Stimulated activated CD8-positive, alpha-beta memory T cell treated with anti-CD3 and anti-CD28 coated beads, Interleukin-4, amount 100 ng/mL, for 4 hours (primary cell): ENCODE measurements at regions not wholly inside any gene's neighbourhood (a gene's known extent, or its start where the extent isn't known, plus 50 kb on each side); places are given as distances from the start of the nearest gene placed in this dataset.

Experiments
- DNase-seq, 2 donors: peaks; one replicate each; pipeline ENCODE4 v3.0.0-alpha.2; 2020; ENCODE audit warnings: low read depth in 2 of 2, low spot score in 1 of 2

DNA sequence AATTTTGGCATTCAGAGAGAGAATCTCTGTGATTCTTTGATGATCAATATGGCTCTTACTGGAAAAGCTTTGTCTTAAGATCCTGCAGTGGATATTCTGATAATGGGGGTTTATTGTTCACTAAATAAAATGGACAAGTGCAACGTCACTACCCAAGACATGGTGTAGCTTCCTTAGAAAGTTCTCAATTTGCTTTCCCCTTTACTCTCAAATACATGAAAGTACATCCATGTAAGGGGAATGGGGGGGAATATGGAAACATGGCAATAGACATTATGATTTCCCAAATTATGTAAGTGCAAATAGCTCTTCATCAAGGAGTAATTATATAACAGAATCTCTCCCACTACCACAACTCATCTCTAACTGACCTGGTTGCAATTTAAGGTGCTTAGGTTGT is 126.3 kb upstream of the DPYD start:
- no peak for DNase-seq

DNA sequence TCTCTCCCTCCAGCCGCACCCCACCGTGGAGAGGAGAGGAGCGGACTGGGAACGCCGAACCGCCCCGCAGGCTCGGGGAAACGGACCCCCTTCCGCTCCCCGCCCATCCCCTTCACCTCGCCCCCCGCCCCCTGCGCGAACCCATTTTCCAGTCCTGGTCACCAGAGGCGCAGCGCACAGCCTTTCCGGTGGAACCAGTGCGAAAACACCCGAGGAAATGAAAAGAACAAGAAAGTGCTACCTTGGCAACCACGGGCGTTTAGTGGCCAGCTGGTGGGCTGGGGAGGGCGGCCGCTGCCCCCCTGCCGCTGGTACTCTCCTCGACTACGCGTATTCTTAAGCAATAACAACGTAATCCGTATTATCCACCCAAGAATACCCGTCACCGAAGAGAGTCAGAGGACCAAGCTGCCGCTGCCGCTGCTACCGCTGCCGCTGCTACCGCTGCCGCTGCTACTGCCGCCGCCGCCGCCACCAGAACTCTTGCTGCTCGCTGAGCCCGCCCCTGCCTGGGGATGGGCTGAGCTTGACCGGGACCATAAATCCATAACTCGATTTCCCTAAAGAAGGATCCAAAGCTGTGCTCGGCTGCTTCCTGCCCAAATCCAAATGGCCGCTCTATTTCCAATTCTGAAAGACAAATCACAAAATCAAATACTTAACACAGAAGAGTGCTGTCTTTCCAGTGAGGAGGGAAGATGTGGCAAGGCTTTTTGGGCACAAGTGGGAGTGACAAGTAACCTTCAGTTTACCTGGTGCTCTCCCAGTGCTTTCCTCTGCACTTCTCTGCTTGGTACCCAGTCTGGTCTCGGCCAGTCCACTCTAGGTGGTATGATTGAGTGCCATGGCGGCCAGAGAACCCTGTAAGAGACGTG is 125.2 kb upstream of the DPYD start:
- DNase-seq: no peak

DNA sequence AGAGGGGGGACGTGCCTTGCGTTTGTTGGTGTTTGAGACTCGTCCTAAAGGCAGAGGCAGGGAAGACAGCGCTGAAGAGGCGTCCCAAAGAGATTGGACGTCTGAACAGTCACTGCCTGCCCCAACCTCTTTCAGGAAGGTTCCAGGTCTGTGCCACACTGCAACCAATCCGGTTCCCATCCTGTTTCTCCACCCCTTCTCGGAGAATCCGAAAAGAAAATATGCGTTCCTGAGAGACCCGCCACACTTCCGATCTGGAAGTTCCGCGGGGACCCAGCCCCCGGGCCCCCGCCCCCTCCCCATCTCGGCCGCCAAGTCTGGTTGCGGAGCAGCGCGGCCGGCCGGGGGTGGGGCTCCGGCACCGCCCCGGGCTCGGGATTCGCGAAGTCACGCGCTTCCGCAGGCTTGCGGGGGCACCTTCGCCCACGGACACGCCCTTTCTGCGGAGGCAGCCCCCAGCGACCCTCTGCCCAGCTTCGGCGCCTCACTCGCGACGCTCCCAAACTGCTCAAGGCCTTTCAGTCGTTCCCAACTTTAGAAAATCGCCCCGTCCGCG is 124.5 kb upstream of the DPYD start:
- no peak for DNase-seq

DNA sequence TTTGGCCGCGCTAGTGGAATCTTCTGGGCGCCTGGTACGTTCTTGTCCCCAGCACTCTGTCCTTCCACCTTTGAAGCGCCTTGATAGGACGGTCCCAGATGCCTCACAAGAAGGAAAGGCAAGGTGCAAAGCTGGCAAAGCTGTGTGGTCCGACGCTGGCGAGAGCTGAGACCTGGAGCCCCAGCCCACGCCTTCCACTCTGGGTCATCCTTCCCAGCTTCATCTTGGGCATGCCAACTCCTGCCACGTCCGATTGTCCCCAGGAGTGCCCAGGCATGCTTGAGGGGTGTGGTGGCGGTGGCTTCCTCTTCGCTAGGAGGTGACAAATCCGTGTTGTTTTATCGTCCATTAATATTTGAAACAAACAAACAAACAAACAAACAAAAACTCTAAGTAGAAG is 123.9 kb upstream of the DPYD start:
- no peak for DNase-seq

DNA sequence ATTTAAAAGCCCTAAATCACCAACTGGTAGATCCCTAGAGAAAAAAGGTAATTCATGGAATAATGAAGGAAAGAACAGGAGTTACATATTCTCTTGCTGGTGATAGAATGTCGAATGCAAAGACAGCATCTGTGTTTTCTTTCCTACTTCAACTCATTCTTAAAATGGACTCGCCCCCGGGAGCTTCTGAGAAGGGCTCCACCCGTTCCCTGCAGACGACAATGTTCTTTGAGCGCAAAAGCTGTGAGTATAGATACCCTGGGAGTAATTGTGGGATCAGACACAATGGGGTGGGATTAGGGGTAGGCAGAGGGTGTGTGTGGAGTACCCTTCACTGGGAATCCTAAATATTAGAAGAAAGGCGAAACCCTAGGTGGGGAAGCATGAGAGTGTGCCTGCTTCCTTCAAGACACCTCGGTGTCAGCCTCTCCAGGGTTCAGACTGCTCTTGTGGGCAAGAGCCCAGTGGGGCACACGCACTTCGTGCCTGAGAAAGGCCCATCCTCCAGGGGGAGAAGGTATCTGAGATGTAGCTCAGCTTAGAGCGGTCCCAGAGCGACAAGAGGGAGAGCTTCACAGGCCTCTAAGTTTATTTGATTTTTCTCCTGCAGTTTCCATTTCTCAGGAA is 123.3 kb upstream of the DPYD start:
- DNase-seq: no peak

DNA sequence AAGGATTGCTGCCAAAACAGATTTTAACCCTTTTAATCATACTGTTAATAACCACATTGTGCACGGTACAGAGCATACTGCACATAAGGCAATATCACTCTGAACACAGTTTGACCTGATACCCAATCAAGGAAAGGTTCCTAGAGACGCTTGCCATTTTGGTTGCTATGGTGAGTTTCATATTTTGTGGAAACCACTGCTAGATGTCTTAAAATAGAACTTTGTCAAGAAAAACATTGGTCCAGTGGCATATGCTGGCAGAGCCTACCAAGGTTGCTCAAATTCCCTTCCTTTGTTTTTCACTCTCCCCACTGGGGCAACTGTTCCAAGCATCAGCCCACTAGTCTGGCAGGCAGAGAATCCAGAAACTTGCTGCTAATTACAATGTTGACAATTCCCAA is 114.8 kb upstream of the DPYD start:
- DNase-seq: no peak

DNA sequence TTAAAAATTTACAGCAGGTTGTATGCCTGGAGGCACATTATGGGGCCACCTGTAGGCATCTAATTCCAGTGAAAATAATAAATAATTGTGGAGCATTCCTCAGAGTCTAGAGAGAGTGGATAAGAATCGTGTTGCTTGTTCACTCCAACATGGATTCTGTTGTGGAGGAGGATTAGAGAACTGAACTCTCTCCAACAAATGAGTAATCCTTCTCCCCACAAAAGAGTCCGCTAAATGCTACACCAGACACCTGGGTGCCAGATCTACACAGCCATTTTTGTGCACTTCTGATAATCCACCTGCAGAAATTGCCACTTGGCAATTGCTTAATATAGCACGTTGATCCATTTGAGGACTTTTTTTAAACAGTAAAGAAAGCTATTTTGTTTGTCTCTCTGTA is 113.7 kb upstream of the DPYD start:
- no peak for DNase-seq

DNA sequence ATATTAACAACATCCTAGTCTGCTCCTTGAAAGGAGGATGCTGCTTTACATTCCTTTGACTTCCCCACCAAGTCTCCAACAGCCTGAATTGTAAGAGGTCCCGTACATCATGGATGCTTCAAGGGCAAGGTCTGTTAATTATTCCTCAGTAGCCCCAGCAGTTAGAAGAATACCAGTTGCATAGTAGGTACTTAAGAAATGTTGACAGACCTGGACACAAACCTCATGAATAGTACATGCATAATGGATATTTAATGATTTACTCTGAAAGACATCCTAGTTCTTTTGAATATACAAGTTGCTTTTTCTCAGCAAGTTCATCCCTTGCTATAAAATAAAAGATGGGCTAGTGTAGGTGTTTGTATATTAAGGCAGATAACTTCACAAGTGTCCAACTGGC is 112.1 kb upstream of the DPYD start:
- DNase-seq: no peak

DNA sequence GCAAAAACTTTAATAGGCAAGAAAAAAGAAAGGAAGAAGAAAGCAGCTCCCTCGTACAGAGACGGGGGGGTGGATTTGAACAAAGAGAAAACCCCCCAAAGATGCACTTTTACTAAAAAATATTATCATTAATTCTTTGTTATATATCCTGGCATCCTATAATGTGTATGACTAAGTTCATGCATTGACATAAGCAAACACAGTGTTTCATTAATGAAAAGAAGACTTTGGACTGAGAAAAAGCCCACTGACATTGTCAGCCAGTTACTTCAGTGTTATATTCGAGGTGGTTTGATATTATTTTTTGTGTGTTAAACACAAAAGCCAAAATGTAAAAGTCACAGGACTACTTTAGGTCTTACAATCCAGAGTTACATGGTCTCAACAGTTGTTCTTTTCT is 110.1 kb upstream of the DPYD start:
- DNase-seq: no peak

DNA sequence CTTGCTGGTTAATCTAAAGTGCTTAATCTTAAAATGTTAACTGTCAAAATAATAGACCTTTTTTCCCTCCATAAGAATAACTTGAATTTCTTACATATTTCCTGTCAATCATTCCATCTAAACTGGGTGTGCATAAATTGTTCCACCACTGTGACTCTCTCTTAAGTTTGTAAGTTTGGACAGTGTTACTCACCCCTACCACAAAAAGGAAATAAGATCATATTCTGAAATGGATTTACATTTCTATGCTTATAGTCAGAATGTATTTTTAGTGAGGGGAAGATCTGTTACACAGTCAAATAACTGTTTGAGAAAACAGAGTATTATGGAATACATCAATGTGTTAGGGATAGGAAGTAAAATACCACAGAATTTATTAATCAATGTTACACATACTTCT is 109.6 kb upstream of the DPYD start:
- no peak for DNase-seq

DNA sequence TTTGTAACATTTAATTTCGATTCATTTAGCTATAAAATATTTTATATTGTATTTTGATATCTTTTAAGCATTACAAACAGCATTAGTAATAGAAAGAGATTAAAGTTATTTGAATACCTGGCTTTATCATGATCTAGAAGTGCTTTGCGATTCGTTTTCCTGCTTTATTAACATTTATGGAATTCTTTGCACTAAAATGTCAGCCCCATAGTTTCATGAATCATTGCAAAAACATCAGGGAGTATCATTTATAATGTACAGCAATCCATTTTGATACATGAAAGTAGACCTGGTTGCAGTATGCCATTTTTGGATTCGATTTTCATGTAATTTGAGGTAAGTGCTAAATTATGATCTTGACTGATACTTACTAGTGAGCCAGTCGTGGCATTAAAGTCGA is 108.0 kb upstream of the DPYD start:
- DNase-seq: no peak

DNA sequence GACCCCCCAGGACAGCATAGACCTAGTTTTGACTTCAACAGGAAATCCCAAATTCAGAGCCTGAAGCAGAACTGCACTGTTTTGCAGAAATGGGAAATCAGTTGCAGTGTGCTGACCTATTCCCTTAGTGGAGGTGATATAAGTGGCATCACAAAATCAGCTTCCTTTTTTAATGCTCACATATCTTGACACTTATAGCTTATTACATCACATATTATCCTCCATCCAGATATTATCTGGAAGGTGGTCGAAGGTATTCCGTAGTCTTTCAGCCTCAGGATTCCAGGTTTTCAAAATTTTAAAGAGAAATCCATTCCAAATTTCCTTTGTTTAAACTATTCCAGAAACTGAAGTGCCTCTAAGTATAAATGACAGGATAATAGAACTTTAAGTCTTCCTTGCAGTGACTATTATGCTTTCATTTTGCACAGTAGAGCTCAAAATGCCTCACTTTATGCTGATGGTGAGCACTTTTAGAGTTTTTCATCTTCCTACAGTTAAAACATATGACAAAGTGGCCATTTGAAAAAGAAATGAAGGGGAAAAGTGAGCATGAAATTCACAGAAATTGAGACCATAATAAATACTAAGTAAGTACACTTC is 106.4 kb upstream of the DPYD start:
- DNase-seq: no peak

DNA sequence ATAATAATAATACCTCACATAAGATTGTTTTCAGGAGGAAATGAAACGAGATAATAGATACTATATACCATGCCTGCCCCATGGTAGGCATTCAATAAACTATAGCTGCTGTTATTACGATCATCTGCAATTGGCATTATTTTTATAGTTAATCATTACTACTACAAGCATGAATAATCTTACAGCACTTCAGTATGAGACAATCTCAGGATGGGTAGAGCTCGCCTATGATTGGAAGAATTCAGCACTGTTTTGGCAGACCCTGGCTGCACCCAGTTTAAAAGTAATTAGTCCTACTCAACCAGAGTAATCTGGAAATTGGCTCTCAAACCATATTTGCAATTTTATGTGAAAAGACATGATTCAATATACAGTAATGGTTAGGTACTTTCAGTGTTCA is 105.0 kb upstream of the DPYD start:
- DNase-seq: no peak

DNA sequence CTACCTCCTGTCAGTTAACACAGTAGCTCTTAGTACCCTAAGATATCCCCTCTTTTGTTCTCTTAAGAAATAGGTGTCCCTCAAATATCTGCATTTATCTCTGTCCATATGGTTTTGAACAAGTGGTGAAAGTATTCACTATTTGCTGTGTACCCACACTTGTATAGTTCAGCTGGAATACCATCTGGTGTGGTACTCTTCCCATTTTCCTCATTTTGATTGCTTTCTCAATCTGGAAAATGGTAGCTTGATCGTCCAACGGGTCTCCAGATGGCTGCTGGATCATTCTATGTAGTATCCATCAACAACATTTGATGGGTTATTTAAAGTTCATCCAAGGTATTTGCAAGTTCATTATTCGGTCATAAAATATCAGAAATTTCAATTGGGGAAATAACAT is 100.3 kb upstream of the DPYD start:
- DNase-seq: no peak

DNA sequence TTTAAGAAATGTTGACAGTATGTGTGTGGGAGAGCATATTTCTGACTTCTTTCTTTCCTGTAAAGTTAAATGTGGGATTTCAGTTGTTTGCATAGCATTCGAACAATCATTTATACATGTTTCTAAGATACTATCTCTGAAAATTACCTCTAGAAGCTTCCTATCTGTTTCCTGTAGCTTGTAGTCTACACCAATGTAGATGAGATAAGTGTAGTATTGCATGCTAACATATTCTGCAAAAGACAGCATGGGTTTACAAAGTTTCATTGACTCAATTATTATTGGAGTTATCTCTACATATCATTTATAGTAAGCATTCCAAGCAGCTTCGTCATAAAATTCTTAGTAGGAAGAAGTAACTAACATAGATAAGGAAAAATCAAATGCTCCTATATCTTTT is 98.9 kb upstream of the DPYD start:
- DNase-seq: no peak

DNA sequence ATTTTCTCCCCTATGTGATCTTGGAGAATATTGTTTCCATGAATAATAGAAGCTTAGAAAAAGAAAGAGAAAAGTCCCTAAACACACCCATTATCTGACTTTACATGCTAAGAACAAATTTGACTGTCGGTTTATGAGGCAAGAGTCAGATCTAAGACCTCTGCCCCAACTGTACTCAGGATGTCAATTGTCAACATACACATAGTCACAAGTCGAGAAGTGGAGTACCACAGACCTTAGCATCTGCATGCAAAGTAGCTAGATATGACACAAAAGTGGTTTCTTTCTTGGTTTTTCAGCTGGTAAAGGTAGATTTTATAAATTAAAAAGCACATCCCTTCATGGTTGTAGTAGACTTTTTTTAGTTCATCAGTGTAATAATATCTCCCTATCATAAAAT is 97.2 kb upstream of the DPYD start:
- DNase-seq: no peak

DNA sequence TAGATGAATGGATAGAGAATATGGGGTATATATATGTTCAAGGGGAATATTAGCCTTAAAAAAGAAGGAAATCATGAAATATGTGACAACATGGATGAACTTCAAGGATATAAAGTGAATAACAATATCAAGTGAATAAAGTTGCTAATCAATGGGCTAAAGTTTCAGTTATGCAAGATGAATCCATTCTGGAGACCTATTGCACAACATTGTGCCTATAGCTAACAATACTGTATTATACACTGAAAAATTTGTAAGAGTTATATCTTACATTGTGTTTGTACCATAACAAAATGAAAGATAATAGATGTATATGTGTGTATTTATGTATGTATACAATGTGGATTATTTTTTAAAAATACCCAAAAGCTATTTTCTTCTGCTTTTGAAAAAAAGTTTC is 96.3 kb upstream of the DPYD start:
- no peak for DNase-seq

DNA sequence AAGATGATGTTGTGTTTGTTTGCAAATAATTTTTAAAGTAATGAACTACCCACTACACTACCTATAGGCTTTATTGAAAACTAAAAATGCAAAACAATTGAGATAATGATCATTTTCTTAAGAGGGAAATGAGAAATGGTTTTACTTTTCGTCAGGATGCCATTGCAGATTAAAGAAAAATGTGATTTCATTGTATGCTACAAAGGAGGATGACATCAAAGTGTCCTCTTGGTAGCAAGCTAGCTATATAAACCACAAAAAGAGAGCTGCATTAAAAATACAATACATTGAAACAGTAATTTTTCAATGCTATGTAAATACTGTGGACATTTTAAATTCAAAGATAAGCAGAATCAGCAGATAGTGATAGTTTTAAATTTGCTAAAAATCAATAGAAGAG is 87.5 kb upstream of the DPYD start:
- DNase-seq: no peak

DNA sequence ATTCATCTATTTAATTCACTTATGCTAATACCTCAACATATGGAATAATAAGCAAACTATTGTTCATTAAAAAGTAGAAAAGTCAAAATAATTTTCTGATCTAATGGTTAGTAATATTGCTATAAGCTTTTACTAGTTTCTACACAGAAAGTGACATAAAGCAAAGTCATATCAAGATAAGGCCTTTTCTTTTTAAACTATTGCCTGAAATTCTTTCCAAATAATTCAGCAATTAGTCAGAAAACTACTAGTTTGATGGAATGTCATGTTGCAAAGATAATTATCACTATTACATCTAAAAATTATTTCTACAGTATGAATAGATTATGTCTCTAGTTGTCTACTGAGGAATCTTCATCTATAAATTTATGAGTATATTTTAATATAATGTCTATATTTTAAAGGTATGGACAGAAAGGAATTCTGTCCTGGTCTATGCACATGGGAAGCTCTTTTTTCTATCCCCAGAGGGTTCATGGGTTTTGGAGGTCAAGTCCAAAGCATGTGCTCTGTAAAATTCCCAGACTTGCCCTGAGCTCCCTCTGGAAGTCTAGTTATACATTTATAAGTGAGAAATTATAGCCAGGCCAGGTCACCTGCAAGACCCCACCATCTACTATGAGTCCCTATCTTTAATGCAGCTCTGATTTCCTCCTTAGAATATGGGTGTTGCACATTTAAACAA is 84.6 kb upstream of the DPYD start:
- no peak for DNase-seq

DNA sequence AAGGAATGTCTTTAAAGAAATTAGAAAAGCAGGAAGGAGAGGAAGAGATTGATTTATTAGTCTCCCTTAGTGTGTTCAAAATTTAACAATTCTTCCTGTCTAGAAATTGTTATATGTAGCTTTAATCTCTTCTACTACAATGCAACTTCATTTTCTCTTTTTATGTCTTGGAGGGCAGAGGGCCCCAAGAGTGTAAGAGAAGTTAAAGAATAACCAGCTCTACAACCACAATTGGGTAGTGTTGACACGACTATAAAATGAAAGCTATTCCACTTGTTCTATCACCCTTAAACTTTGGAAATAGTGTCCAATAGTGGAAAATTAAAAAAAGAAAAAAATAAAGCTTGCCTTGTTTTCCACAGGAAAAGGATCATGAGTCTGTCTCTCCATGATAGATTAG is 82.6 kb upstream of the DPYD start:
- no peak for DNase-seq

DNA sequence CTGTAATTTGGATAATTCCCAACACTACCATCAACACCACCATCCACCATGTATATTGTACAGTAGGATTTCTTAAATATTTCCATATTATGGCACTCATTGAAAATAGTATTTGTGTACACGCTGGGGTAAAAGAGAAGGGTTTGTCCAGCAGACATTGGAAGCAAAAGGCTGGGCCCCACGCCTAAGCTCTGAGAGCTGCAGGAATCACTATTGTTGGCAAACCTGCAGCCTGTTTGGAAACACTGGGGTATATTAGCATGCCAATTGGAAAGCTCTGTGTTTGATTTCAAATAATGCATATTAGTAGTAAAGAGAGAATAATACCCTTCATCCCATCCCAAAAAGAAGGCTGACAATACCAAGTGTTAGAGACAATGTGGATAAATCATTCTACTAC is 81.5 kb upstream of the DPYD start:
- no peak for DNase-seq

DNA sequence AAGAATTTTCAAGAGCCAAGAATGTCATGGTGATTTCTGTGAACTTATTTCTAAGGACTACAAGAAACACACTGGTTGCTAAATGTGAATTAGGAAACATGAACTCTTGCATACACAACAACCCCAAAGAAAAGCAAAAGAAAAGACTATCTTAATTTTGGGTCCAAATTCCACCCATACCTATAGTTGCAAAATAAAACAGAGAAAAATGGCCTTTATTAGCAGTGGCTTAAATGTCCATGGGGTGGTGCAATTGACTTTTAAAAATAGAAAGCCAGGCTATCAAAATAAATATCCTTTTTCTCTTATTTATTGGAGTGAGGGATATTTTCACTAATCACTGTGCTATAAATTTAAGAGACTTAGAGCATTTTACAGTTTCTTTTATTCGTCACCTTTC is 80.9 kb upstream of the DPYD start:
- no peak for DNase-seq
